Fibroblast of lung (primary cell): ENCODE measurements at regions not wholly inside any gene's neighbourhood (a gene's known extent, or its start where the extent isn't known, plus 50 kb on each side); places are given as distances from the start of the nearest gene placed in this dataset.

Experiments used
- DNase-seq, 2 donors: peaks; one replicate each; pipeline versions ENCODE4 v3.0.0 to v3.0.0-alpha.2; 2010; ENCODE audit warnings: low read depth in 2 of 2
- H2AFZ ChIP-seq: 2 replicates; pipeline ENCODE4 v1.5.1; 2012; ENCODE audit warnings: low read length, control low read depth, inconsistent platforms
- H3K27ac ChIP-seq: 2 replicates; pipeline ENCODE4 v1.5.1; 2011; ENCODE audit warnings: low read length, control low read depth; ENCODE audit not compliant: insufficient read depth
- H3K27me3 ChIP-seq: 2 replicates; pipeline ENCODE4 v1.5.1; 2011; ENCODE audit warnings: mild to moderate bottlenecking, low read length; ENCODE audit not compliant: control insufficient read depth, insufficient read depth
- H3K36me3 ChIP-seq: 2 replicates; pipeline ENCODE4 v1.5.1; 2011; ENCODE audit warnings: low read length; ENCODE audit not compliant: control insufficient read depth, insufficient read depth
- H3K4me1 ChIP-seq: 2 replicates; pipeline ENCODE4 v1.5.1; 2011; ENCODE audit warnings: low read length; ENCODE audit not compliant: control insufficient read depth, insufficient read depth; ENCODE audit errors: extremely low read depth
- H3K4me2 ChIP-seq: 2 replicates; pipeline ENCODE4 v1.5.1; 2011; ENCODE audit warnings: low read length, control low read depth; ENCODE audit not compliant: insufficient read depth; ENCODE audit errors: extremely low read depth
- H3K4me3 ChIP-seq, 4 experiments: fragments of 200-600 bp in 1 of 4; sonication (generic) in 1 of 4; replicated peaks in 1 of 4; 2 replicates each; pipeline ENCODE4 v1.5.1; 2011 to 2016; ENCODE audit warnings: low read length in 4 of 4, low read depth in 3 of 4, mild to moderate bottlenecking in 3 of 4, control low read depth in 2 of 4, inconsistent platforms in 1 of 4, mixed read lengths in 1 of 4; ENCODE audit not compliant: insufficient read depth in 1 of 4; ENCODE audit errors: control extremely low read depth in 1 of 4
- H3K79me2 ChIP-seq: 2 replicates; pipeline ENCODE4 v1.5.1; 2012; ENCODE audit warnings: mild to moderate bottlenecking, low read length, inconsistent platforms; ENCODE audit not compliant: control insufficient read depth, insufficient read depth
- H3K9ac ChIP-seq: 2 replicates; pipeline ENCODE4 v1.5.1; 2011; ENCODE audit warnings: mild to moderate bottlenecking, low read length, control low read depth; ENCODE audit not compliant: insufficient read depth
- H3K9me3 ChIP-seq: 2 replicates; pipeline ENCODE4 v1.5.1; 2012; ENCODE audit warnings: low read depth, low read length; ENCODE audit not compliant: control insufficient read depth, insufficient read depth
- H4K20me1 ChIP-seq: 2 replicates; pipeline ENCODE4 v1.5.1; 2011; ENCODE audit warnings: low read length; ENCODE audit not compliant: control insufficient read depth, insufficient read depth; ENCODE audit errors: extremely low read depth
- CTCF ChIP-seq, 2 donors: IDR thresholded peaks in 1 of 2; conservative IDR thresholded peaks in 1 of 2; 1 replicate in 1 of 2; 2 replicates in 1 of 2; pipeline ENCODE4 v1.5.1; 2011 to 2012; ENCODE audit warnings: low read length in 2 of 2, control low read depth in 1 of 2, inconsistent platforms in 1 of 2, low read depth in 1 of 2, mild to moderate bottlenecking in 1 of 2
- EZH2 ChIP-seq: IDR thresholded peaks from 2 replicates; pipeline ENCODE4 v1.5.1; 2012; ENCODE audit warnings: low read length, control low read depth, mild to moderate bottlenecking; ENCODE audit errors: missing control alignments

- Histone ChIP-seq H3K9me3 (no peaks in the 10 kb centered on the region), H3K4me3 (no peak overlapping the region), H3K4me1 (no peaks in the 10 kb centered on the region), H2AFZ (no peak overlapping the region), H3K79me2 (no peaks in the 10 kb centered on the region), H3K36me3 (no peaks in the 10 kb centered on the region), H3K4me2 (no peak overlapping the region), H4K20me1 (no peaks in the 10 kb centered on the region), H3K9ac (no peak overlapping the region), H3K27ac (no peak overlapping the region), H3K27me3 (no peaks in the 10 kb centered on the region)
- no peak for DNase-seq
- TF ChIP-seq CTCF (conservative IDR thresholded peaks at IDR 0.05 in 1 of 2, IDR thresholded peaks at IDR 0.05 in 1 of 2; ENCODE audit: low read depth in 1 of 2, low read length in 2 of 2) (no peak), EZH2 (no peak)
Measured at GRCh38 chr3:31242026-31242960, 290.4 kb upstream of the STT3B start.

- Histone ChIP-seq H3K36me3 (no peaks in the 10 kb centered on the region), H3K9ac (no peak overlapping the region), H3K4me3 (no peak overlapping the region), H3K4me1 (no peaks in the 10 kb centered on the region), H3K79me2 (no peaks in the 10 kb centered on the region), H3K4me2 (no peak overlapping the region), H4K20me1 (no peaks in the 10 kb centered on the region), H3K27ac (no peak overlapping the region), H3K9me3 (no peaks in the 10 kb centered on the region), H3K27me3 (no peaks in the 10 kb centered on the region), H2AFZ (no peak overlapping the region)
- no peak for TF ChIP-seq EZH2
- TF ChIP-seq CTCF (conservative IDR thresholded peaks at IDR 0.05 in 1 of 2, IDR thresholded peaks at IDR 0.05 in 1 of 2; ENCODE audit: low read depth in 1 of 2, low read length in 2 of 2) = no peak
- no peak for DNase-seq
Measured at GRCh38 chr3:31244929-31245817, 287.6 kb upstream of the STT3B start.
